Activated T-cell treated with anti-CD3 and anti-CD28 coated beads for 1 hour (primary cell): ENCODE measurements at regions not wholly inside any gene's neighbourhood (a gene's known extent, or its start where the extent isn't known, plus 50 kb on each side); places are given as distances from the start of the nearest gene placed in this dataset.
"Not testable (repeated sequence)": the region's sequence is repeated elsewhere in the genome, so short reads cannot be mapped to it uniquely, and the experiment has no call there.

ENCODE experiments used
- DNase-seq: peaks from one replicate; pipeline ENCODE4 v3.0.0-alpha.2; 2020; ENCODE audit warnings: low read depth

DNA sequence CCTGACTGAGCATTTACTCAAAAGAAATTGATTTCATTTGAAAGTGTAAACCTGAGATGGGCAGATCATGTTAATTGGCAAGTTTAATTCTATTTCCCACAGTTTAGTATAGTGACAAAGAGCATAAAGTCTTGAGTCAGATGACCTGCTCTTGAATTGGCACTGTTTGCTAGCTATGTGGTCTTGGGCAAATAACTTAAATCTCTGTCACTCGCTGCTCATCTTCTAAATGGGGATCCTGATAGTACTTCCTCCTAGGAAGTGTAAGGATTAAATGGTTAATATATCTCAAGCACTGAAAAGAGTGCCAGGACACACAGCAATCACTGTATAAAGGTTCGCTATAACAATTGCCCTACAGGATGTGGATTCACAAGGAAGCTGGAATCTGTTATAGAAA is 242.8 kb upstream of the JADE1 start:
- DNase-seq = no peak

DNA sequence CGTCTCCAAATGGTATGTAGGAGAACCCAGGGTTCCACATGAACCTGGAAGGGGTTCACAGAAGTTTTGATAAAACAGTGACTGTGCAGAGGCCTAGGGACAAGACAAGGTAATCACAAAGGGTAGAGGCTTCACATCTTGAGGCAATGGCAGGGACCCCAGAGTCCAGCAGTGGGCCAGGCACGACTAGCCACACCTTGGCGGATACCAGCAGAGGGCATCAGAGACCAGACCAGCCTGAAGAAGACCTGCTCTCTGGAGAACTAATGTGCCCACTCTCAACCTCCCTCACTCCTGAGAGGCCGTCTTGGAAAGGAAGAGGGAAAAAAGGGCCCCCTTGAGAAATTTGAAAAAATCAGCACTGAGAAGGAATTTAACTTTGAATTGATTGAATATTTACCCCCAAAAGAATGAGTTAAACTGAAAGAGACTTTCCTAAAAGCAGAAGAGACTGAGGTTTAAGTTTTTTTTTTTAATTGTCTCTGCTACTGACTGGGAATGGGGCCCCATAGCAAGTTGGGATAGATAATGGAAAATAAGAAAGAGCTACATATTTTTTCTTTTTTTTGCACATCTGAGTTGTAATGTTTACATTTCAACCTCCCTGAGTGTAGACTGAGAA is 243.8 kb upstream of the JADE1 start:
- DNase-seq = no peak

DNA sequence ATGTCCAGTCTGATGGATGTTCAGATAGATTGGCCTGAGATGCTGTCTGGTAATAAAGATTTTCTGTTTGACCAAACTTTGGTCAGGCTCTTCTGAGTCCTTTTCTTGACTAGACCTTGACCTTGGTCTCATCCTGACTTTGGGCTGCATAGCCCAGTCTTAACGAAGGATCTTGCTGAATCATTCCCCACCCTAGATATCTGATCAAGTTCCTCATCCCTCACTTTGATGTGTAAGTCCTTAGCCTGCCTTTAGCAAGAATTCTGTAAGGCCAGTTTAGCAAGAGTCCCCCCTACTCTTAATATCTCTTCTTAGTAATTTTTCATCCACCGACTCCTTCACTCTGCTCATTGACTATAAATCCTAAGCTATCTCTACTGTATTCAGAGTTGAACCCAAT is 244.4 kb upstream of the JADE1 start:
- DNase-seq = no peak

DNA sequence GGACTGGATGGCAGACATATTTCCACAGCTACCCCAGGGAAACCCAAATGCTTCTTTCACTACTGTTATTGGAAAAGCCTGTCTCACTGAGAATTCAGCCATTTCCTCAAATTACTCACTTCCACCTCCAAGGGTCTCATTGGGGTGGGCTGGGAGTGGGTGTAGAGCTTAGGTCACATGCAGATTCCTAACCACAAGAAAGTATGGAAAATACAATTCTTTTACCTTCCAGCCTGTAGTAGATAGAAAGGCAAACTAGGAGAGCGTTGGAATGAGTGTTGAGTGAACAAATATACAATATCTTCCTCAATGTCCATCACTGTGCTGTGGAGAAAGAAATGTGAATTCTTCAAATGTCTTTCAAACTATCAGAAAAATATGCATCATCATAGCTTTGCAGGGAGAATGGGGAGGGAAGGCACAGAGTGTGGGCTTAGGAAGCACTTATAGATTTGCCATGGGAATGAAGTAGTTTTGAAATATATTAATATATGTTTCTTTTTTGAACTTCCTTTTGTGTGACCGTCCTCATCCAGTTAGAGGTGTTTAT is 245.3 kb upstream of the JADE1 start:
- DNase-seq = no peak

DNA sequence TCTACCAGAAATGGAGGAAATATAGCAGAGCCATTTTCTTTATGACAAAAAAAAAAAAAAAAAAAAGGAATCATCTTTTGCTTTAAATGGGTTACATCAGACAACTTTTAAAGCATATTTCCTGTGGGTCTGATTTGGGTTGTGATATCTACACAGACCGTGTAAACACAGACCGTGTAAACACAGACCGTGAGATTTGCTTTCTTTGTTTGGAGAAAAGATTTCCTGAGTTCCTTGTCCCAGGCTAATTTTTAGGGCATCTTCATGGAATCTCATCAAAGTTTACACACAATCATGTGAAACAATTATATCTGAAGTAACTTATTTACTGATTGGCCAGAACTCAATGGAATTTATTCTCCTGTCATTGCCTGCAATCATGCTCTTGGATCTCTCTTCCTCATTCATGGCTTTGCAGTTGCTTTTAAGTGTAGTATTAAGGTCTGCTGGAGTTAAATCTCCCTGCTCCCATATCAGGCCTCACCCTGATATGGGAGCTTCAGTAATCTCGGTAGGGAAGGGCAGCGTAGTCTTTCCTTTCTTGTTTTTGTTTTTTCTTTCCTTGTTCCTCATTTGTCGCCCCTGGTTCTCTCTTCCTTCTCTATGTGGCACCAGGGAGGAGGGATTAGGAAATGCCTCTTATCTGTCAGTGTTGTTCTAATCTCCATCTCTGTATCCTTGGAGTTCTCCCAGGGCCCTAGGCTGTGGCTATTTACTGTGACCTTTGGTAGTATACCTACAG is 248.6 kb upstream of the JADE1 start:
- DNase-seq = no peak

DNA sequence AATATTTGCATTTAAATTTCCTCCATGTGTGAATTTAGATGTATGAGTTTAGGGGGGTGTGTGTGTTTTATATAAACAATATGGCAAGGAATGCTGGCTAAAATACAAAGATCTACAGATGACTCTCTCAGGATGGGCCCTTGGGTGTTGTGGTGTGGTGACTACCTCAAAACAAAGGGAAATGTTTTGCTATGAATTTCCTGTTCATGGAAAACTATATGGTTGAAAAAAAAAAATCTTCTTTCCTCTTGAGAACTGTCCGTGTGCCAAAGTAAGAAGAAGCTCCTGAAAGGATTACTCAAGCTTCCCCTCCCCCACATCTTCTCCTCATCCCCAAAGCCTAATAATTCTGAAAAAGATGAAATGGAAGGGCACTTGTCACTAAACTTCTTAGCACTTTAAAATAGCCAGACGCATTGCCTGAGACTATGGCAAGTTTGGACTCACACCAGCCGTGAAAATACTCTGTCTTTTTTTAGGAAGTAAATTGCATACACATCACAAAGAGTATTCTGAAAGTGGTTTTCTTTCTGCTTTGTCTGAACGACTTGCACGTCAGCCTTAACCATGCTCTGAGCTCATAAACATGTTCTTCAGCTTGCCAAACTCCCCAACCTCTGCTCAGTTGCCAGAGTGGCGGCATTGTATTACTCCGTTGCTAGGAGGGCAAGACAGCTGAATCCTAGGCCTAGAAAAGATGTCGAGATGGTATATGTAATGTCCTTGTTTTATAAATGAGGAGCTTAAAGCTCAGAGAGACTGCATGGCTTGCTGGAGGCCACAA is 250.4 kb upstream of the JADE1 start:
- DNase-seq = no peak

DNA sequence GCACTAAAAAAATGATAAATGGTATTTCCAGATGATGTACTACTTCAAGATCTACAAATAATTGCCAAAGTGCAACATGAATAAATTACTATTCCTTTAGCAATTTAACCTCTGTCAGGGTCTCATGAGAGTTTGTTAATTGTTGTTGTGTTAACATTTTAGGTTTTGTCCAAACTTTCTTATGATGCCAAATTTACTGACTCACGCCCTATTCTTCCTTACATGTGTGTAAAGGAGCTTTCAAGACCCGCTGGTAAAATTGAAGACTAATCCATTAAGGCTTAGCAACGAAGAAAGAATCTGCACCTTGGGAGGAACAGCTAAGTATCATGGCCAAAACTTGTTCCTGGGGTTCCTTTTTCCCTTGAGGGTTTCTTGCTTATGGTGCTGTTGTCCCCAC is 252.7 kb upstream of the JADE1 start:
- no peak for DNase-seq

DNA sequence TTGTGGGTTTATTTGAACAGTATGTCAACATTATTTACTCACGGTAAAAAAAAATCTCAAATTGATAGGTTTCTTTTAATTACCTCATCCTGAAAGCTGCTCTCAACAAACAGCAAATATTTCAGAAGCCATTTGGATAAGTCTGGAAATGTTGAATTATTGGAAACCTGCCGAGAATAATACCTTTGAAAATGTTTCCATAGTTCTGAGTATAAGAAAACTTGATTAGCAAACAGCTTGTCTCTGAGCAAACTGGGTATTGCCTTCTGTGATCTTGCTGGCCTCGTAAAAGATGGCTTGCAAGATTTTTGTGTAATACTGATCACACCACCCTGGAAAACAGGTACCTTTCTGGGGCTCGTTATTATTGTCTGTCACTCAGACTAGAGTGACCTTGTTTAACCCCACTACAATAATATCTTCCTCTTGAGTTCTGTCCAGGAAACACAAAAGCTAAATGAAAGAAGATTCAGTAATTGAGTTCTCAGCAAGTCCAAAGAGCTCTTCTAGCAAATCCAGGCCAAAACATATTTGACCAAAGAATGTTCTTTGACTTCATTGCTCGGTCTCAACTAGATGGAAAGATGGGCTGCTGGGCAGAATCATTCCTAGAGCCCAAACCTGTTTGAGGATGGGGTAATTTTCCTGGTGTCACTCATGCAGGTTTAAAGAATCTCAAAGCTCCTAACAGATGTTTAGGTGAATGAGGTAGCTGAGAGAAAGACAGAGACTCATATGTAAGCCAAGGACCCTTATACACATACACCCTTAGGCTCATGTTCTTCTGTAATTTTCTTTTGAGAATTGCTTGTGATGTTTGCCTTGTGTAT is 255.6 kb upstream of the JADE1 start:
- no peak for DNase-seq

DNA sequence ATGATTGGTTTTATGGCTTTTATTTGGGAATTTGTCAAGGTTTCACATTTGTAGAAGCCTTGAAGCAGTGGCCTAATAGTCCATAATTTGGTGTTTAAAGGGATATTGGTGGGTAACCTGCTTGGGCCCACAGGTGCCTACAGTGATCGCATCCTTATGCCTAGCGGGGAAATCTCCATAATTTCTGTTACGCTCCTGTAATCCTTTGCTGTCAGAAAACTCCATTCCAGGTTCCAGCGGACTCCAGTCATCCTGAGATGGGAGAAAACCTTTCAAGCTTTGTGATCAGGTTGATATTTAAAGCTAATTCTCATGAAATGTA is 257.0 kb upstream of the JADE1 start:
- no peak for DNase-seq

DNA sequence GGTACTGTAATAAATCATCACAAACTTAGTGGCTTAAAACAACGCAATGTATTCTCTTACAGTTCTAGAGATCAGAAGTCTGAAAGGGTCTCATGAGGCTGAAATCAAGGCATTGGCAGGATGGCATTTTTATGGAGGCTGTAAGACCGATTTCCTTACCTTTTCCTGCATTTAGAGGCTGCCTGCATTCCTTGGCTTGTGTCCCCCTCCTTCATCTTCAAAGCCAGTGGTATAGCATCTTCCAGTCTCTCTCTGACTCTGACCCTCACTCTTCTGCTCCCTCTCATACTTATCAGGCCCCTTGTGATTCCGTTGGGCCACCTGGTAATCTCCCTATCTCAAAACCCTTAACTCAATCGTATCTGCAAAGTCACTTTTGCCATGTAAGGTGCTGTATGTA is 258.2 kb upstream of the JADE1 start:
- DNase-seq = no peak

DNA sequence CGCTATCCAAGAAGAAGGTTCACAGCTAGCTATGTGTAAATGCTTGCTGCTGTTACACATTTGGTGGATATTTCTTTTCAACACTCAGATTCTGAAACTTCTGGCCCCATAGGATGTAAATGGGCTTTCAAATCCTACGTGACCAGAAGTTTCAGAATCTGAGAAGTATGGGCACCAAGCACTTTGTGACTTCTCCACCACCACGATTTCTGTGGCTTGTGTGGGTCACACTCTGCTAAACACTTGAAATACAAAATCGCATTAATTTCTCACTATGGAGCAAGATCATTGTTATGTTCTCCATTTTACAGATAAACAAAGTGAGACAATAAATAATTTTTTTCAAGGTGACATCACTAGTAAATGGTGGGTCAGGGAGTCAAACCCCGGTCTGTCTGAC is 259.4 kb upstream of the JADE1 start:
- DNase-seq = no peak

DNA sequence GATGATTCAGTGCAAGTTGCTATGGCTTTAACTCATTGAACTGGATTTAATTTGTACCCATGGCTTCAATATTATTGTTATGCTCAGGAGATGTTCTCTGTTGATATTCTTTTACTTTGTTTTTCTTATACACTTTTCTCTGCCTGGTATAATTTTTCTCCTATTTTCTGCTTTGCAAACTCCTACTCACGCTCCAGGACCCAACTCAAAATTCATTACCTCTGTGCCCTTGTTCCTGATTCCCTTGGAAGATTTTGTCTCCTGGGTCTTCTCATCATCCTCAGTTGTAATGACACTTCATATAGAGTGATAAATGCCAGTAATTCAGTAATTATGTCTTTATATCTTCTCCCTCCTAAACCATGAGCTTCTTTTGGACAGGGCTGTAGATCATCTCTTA is 259.9 kb upstream of the JADE1 start:
- DNase-seq = no peak

DNA sequence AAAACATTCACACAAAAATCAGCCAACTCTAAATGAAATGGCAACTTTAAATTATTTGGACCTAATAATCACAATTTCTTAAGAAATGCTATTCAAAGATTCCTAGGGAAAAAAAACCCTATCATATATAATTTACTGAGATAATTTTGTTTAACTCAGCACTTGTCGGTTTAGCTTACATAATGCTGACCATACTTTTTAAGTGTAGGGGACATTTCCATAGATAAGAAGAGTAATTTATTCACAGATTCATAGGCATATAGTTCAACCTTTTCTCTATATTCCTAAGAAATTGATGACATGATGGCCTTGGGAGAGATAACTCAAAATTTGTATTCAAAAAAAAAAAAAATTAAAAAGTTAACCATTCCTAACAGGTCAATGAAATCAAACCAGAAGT is 260.8 kb upstream of the PGRMC2 start:
- no peak for DNase-seq

DNA sequence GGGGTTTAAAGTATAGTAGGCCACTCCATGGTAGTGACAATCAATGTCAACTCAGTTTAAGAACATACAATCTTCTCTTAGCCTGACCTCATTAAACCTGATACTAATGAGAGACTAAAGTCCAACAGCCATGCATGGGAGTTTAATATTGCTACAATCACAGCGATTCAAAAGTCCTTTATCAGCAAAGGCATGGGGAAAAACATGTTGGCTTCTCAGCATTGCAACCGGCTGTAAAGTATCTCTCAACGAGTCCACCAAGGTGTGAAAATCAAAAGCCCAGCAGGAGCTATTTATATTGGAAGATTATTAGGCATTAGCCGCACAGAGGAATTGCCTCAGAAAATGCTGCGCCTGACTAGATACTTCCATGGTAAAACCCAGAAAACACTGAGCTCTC is 256.7 kb upstream of the PGRMC2 start:
- DNase-seq = no peak

DNA sequence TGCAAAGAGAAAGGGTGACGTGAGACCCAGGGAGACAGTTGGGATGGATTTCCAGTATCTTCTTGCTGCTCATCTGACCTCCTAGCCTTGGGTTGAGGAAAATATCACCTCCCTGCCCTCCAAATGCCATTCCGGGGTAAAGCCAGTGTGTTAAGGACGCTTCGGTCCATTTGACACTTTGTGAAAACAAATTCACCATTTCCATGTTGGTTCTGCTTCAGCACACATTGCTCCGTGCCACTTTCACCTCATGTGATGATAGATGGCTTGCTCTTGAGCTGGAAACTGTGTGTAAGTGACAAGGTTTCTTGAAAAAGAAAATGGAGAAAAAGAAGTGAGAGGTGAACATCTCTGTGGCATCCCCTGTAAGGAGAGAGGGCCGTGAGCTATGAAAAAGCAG is 256.1 kb upstream of the PGRMC2 start:
- DNase-seq = no peak

DNA sequence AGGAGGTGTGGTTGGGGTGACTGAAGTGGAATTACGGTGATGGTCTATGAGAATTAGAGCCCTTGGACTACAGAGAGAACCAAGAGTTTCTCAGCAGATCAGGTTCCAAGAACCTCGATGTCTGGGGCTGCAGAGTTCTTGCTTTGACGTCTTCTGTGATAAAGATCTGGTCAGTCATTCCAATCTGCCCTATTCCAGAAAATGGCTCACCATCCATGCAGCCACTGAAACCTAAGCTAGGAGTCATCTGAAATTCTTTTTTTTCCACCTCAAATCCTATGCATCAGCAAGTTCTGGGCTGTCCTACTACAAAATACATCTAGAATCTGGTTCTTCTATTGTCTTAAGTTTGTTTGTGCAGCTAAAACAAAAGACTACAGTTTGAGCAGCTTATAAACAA is 254.4 kb upstream of the PGRMC2 start:
- no peak for DNase-seq

DNA sequence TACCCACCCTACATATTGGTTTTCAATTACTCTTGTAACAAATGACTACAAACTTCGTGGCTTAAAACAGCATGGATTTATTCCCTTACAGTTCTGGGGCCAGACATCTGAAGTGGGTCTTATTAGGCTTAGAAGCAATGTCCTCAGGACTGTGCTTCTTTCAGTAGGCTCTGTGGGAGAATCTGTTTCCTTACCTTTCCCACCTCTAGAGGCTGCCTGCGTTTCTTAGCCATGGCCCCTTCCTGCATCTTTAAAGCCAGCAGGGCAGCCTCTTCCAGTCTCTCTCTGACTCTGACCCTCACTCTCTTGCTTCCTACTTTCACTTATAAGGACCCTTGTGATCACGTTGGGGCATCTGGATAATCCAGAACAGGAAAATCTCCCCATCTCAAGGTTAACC is 252.5 kb upstream of the PGRMC2 start:
- DNase-seq = no peak

DNA sequence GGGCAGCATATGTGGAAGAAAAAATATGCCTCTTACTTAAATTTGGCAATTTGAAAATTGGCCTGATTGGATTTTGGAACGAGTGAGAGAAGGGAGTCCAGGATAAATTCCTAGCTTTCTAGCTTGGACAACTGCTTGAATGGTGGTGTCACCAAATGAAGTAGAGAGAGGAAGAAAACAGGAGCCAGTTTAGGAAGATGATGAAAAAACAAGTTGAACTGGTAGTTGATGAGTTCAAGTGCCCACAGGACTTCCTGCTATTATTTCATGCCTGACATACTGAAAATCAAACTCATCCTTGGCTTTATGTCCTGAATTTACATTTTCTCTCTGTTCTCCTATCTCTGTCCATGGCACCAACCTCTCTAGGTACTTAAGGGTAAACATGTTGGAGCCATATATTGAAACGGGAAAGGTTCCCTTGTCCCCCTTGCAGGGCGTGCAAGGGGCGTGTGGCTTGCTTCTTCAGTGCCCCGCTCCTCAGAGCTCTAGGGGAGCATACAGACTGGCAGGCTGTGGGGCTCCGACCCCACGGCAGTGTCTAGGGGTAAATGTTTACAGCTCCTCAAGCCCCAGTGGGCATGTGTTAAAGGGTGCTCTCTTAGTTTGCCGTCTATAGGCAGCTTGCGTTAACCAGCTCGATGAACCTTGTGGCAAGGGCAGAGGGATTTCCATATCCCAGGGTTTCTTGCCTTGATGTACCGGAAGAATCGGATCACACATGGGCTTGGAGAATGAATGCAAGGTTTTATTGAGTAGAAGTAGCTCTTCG is 250.7 kb upstream of the PGRMC2 start:
- DNase-seq = no peak

DNA sequence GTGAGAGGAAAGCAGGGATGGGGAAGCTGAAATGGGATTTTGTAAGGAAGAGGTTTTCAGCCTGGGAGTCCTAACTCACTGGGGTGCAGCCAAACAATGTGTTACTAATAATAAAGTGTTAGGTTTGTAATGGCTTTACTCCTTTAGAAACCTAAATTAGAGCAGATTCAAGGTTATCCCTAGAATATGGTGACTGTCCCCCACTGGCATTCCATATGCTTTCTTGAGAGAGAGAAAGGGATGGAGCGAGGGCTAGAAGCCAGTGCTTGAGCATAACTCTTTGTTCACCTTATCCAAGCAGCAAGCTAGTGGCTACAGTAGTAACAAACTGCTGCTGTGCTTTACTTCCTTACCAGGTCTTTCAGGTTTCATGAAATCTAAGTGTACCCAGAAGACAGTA is 249.1 kb upstream of the PGRMC2 start:
- DNase-seq = no peak

DNA sequence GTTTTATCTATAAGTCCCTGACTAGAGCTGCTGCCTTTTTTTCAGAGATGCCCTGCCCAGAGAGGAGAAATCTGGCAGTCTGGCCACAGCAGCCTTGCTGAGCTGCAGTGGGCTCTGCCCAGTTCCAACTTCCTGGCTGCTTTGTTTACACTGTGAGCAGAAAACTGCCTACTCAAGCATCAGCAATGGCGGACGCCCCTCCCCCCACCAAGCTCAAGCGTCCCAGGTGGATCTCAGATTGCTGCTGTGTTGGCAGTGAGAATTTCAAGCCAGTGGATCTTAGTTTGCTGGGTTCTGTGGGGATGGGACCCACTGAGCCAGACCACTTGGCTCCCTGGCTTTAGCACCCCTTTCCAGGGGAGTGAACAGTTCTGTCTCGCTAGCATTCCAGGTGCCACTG is 247.9 kb upstream of the PGRMC2 start:
- not testable (repeated sequence) for DNase-seq

DNA sequence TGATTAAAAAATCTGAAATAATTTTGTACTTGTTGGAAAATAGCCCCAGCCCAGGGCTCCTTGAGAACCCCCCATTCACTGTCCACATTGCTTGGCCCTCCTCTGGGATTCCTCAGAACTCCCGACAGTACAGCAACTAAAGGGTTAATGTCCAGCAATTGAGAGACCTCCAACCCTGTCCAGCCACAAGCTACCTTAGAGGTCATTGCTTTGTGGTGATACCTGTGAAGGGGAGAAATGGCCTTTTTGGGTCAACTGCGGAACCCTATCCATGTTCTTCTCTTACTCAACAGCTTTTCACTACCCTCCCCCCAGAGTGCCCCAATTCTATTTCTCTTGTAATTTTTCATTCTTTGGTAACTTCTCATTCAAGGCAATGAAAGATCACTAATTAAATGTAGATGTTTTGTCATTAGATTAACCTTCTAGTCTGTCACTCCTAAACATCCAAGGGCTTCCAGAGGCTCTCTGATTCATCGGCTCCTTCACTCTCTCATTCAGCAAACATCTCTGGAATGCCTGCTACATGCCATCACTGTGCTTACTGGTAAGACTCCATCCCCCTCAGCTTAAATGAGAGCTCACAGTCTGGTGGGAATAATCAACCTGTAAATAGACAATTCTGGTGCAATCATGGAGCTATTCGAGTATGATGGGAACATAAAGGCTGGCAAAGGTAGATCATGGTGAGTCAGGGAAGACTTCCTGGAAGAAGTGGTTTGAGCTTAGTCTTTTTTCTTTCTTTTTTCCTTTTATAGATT is 241.4 kb upstream of the PGRMC2 start:
- no peak for DNase-seq
